Upper lobe of right lung (tissue), 1 donor: ENCODE measurements at regions not wholly inside any gene's neighbourhood (a gene's known extent, or its start where the extent isn't known, plus 50 kb on each side); places are given as distances from the start of the nearest gene placed in this dataset.

Source experiments
- ATAC-seq: fragments of 200-7000 bp; cut with Tn5 transposase; one replicate; pipeline ENCODE4 v1.9.1; 2020; ENCODE audit warnings: mild to moderate bottlenecking, moderate library complexity
- DNase-seq: peaks from one replicate; pipeline ENCODE4 v3.0.0-alpha.2; 2020
- H3K27ac ChIP-seq: fragments of 200-600 bp; one replicate; pipeline ENCODE4 v1.8.0; 2022
- H3K27me3 ChIP-seq: fragments of 200-600 bp; one replicate; pipeline ENCODE4 v1.8.0; 2022; ENCODE audit warnings: mild to moderate bottlenecking
- H3K36me3 ChIP-seq: fragments of 200-600 bp; one replicate; pipeline ENCODE4 v1.8.0; 2022
- H3K4me1 ChIP-seq: fragments of 200-600 bp; one replicate; pipeline ENCODE4 v1.8.0; 2022
- H3K4me3 ChIP-seq: fragments of 200-600 bp; one replicate; pipeline ENCODE4 v1.8.0; 2022; ENCODE audit warnings: mild to moderate bottlenecking
- H3K9me3 ChIP-seq: fragments of 200-600 bp; one replicate; pipeline ENCODE4 v1.8.0; 2022
- CTCF ChIP-seq: fragments of 200-600 bp; IDR thresholded peaks from one replicate; pipeline ENCODE4 v1.8.0; 2022; ENCODE audit warnings: antibody characterized with exemption
- intact Hi-C: fragments of 100-400 bp; cut with DNase I; formaldehyde crosslinking; loops from one replicate; pipeline ENCODE4 v1.11.0; 2022
- donor health status: DM: no; HTN: yes; CAD: no; lungs with severe emphysema.

DNA sequence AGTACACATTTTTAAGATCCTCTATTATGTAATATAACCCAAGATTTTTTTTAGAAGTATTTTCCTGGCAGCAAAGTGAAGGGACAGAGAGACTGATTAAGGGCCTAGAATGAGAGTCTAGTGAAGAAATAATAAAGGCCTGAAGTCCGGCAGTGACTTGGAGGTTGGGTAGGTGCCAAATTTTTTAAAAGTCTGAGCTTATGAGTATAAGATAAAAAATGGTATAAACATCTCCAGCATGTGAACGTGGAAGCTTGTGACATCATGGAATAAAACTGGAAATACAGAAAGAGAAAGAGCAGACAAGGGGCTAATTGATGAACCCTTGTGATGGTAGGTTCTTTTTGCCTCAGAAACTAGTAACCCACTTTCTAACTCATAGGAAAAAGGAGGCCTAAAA is 174.6 kb downstream of the SUCLA2 start:
- ATAC-seq: no peak
- no peak for TF ChIP-seq CTCF
- no peaks in the 10 kb centered on the region for H3K9me3 ChIP-seq
- no peak overlapping the region for H3K27ac ChIP-seq
- DNase-seq: no peak
- H3K27me3 ChIP-seq: no peaks in the 10 kb centered on the region
- no peaks in the 10 kb centered on the region for H3K4me1 ChIP-seq
- no peaks in the 10 kb centered on the region for H3K36me3 ChIP-seq
- no peak overlapping the region for H3K4me3 ChIP-seq
- intact Hi-C loops: no loop called here

- Histone ChIP-seq H3K4me1 (no peaks in the 10 kb centered on the region), H3K9me3 (no peaks in the 10 kb centered on the region), H3K36me3 (no peaks in the 10 kb centered on the region), H3K27me3 (no peaks in the 10 kb centered on the region), H3K27ac (no peak overlapping the region), H3K4me3 (no peak overlapping the region)
- ATAC-seq: no peak
- intact Hi-C loops: no loop called here
- no peak for TF ChIP-seq CTCF
- no peak for DNase-seq
Measured at GRCh38 chr13:47822036-47822435, 179.0 kb downstream of the SUCLA2 start.

DNA sequence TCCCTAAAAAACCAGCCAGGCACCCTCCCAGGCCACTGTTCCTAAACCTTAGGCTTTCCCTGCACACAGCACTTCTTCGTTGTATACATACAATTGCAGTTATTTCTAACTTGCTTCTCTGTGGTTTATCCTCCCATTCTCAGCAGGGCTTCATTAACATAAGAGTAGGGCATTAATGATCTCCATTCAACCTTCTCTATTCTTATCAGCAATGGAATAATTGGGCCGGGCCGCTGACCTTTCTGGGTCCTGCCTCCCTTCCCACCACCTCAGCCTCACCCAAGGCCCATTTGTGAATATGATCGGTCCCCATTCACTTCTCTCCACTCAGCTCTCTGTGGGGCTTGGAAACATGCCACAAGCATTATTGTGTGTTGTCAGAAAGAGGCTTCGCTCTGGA is 184.2 kb downstream of the SUCLA2 start:
- intact Hi-C loops: no loop called here
- no peaks in the 10 kb centered on the region for H3K4me1 ChIP-seq
- no peak overlapping the region for H3K27ac ChIP-seq
- no peaks in the 10 kb centered on the region for H3K36me3 ChIP-seq
- H3K27me3 ChIP-seq: no peaks in the 10 kb centered on the region
- H3K4me3 ChIP-seq: no peak overlapping the region
- DNase-seq (no peak), ATAC-seq (no peak)
- TF ChIP-seq CTCF: no peak
- no peaks in the 10 kb centered on the region for H3K9me3 ChIP-seq

DNA sequence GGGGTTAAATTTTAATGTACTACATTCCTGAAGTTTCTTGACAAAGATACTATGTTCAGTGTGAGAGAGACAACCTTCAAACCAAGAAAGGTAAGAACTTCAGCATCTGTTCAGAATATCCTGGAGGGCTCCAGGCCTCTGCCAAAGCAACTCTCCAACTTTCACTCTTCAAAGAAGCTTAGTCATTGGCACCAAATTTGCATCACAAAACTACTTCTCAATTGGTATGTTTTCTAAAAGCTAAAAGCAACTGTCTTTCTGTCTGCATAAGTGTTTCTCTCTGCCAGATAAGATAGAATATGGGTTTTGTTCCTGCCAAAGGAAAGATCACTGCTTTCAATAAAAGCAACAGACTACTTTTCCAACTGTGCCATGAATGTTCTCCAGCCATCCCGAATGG is 187.4 kb downstream of the SUCLA2 start:
- intact Hi-C loops: no loop called here
- no peak overlapping the region for H3K4me3 ChIP-seq
- ATAC-seq (no peak), DNase-seq (no peak)
- no peaks in the 10 kb centered on the region for H3K36me3 ChIP-seq
- H3K27ac ChIP-seq: no peak overlapping the region
- H3K9me3 ChIP-seq: no peaks in the 10 kb centered on the region
- no peak for TF ChIP-seq CTCF
- no peaks in the 10 kb centered on the region for H3K4me1 ChIP-seq
- no peaks in the 10 kb centered on the region for H3K27me3 ChIP-seq

DNA sequence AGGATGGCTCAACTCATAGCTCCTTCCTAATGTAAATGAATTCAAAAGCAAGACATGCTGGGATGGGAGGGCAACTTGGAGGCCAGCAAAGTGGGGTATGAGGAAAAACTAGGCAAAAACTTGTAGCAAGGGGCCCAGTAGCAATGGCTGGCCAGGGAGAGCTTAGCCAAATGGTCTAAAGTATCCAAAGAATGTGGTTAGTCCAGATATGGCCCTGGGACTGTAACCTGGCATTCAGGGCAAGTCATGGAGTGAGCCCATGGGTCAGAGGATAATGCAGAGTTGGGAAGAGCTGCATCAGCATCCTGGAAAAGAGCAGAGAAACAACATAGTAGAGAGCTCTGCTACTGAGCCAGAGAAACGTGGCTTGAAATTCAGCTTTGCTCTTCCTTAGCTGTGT is 191.7 kb downstream of the SUCLA2 start:
- H3K27ac ChIP-seq: no peak overlapping the region
- H3K4me1 ChIP-seq: no peaks in the 10 kb centered on the region
- intact Hi-C loops: no loop called here
- no peaks in the 10 kb centered on the region for H3K27me3 ChIP-seq
- DNase-seq: no peak
- no peak for ATAC-seq
- no peaks in the 10 kb centered on the region for H3K36me3 ChIP-seq
- TF ChIP-seq CTCF: no peak
- H3K9me3 ChIP-seq: no peaks in the 10 kb centered on the region
- no peak overlapping the region for H3K4me3 ChIP-seq

- ATAC-seq (no peak), DNase-seq (no peak)
- Histone ChIP-seq H3K36me3 (no peaks in the 10 kb centered on the region), H3K27me3 (no peaks in the 10 kb centered on the region), H3K9me3 (no peaks in the 10 kb centered on the region), H3K27ac (no peak overlapping the region), H3K4me1 (no peaks in the 10 kb centered on the region), H3K4me3 (no peak overlapping the region)
- intact Hi-C loops: no loop called here
- no peak for TF ChIP-seq CTCF
Measured at GRCh38 chr13:47803131-47803530, 197.9 kb downstream of the SUCLA2 start.
